ENCODE measurements at regions not wholly inside any gene's neighbourhood (a gene's known extent, or its start where the extent isn't known, plus 50 kb on each side); places are given as distances from the start of the nearest gene placed in this dataset.

DNA sequence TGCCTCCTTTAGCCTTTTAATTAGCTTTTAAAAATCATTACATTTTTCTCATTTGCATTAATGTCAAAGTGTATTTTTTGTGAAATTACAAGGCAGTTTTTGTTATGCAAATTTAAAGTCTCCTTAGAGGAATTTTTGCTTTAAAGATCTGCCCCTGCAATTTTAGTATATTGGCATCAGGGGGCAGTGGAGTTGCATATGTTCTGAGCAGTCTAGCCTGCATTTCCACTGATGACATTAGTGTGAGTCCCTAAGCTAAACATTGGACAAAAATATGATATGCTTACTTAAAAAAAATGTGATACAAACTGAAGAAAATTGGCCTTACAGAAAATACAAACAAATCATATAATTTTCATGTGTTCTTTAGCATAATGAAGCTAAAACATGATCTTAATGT, 426.5 kb downstream of the SLC4A3 start:
- Histone ChIP-seq H3K9me3 (ENCODE audit: low read length) (peaks cover 4% of the 10 kb centered on the region; the same call in 1 of the 2 replicates), H3K79me2 (ENCODE audit: insufficient read depth, low read length) (no peaks in the 10 kb centered on the region), H3K36me3 (replicated peaks in 1 of 2; ENCODE audit: control insufficient read depth in 1 of 2, insufficient read depth in 2 of 2, low read length in 2 of 2) (no peaks in the 10 kb centered on the region), H4K20me1 (ENCODE audit: insufficient read depth, low read length) (no peaks in the 10 kb centered on the region), H3K4me1 (ENCODE audit: insufficient read depth, low read length) (no peaks in the 10 kb centered on the region), H2AFZ (ENCODE audit: low read length) (no peak overlapping the region), H3K27ac (ENCODE audit: extremely low read length, insufficient read depth, low read length) (no peak overlapping the region), H3K9ac (ENCODE audit: insufficient read depth, low read depth, low read length) (no peak overlapping the region), H3K4me2 (ENCODE audit: low read depth, low read length) (no peak overlapping the region), H3K4me3 (replicated peaks in 1 of 3; ENCODE audit: insufficient read depth in 1 of 3, low read depth in 2 of 3, low read length in 3 of 3) (no peak overlapping the region), H3K27me3 (ENCODE audit: control insufficient read depth in 1 of 2, insufficient read depth in 2 of 2, low read length in 2 of 2) (peaks cover 0 to 1% of the 10 kb centered on the region in 2 experiments; a peak in 2 of 5 replicates)
- POLR2A ChIA-PET = no interaction called here
- peak; percentile 58 for FAIRE-seq
- CTCF ChIA-PET (ENCODE audit: low intra/inter-chr PET ratio, low total read pairs) = no interaction called here
- ATAC-seq = no peak
- intact Hi-C loops (cut with micrococcal nuclease; ENCODE audit: unreplicated experiment) (no loop called here), in situ Hi-C loops (cut with HindIII; ENCODE audit: extremely low pct_ligation_motif_present, low pct_unique_long_range_greater_than_20kb) (no loop called here)
- TF ChIP-seq CREBL2 (CRISPR knock-in tag; IDR thresholded peaks at IDR 0.05; ENCODE audit: borderline replicate concordance) (no peak), STAG1 (CRISPR knock-in tag; IDR thresholded peaks at IDR 0.05) (peak; percentile 26; the same call in 1 of the 2 replicates), RNF219 (CRISPR knock-in tag; IDR thresholded peaks at IDR 0.05) (no peak), SRSF4 (IDR thresholded peaks at IDR 0.05; ENCODE audit: low read depth, low read length, poor library complexity, severe bottlenecking) (no peak)
- TF ChIP-seq, protein P1, sequence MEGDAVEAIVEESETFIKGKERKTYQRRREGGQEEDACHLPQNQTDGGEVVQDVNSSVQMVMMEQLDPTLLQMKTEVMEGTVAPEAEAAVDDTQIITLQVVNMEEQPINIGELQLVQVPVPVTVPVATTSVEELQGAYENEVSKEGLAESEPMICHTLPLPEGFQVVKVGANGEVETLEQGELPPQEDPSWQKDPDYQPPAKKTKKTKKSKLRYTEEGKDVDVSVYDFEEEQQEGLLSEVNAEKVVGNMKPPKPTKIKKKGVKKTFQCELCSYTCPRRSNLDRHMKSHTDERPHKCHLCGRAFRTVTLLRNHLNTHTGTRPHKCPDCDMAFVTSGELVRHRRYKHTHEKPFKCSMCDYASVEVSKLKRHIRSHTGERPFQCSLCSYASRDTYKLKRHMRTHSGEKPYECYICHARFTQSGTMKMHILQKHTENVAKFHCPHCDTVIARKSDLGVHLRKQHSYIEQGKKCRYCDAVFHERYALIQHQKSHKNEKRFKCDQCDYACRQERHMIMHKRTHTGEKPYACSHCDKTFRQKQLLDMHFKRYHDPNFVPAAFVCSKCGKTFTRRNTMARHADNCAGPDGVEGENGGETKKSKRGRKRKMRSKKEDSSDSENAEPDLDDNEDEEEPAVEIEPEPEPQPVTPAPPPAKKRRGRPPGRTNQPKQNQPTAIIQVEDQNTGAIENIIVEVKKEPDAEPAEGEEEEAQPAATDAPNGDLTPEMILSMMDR (CRISPR knock-in tag; IDR thresholded peaks at IDR 0.05) = peak; percentile 25; the same call in 1 of the 2 replicates
- BruUV-seq (replicated peaks) = no TSS peak
- DNase-seq (ENCODE audit: low spot score) = no peak
